PC-9 (cell line): ENCODE measurements at regions not wholly inside any gene's neighbourhood (a gene's known extent, or its start where the extent isn't known, plus 50 kb on each side); places are given as distances from the start of the nearest gene placed in this dataset.

Experiments
- BruUV-seq: library from RNA; stranded (reverse); fragments of 400-500 nt; replicated peaks from 2 replicates; lab custom pipeline; 2021; lab: Mats Ljungman, UMichigan
- CTCF ChIA-PET: fragments of 300-600 bp; sonication (Branson Sonifier 250); formaldehyde crosslinking; loops from one replicate; lab custom pipeline; 2022; ENCODE audit warnings: antibody characterized with exemption; lab: Charles Lee
- POLR2A ChIA-PET: fragments of 300-600 bp; sonication (Branson Sonifier 250); formaldehyde crosslinking; loops from one replicate; lab custom pipeline; 2022; ENCODE audit warnings: antibody characterized with exemption; ENCODE audit not compliant: unreplicated experiment; lab: Charles Lee
- DNase-seq, 2 experiments: peaks; one replicate each; pipeline versions ENCODE4 v3.0.0 to v3.0.0-alpha.2; 2015 to 2022; ENCODE audit warnings: mixed read lengths in 1 of 2
- H2AFZ ChIP-seq: fragments of 200-600 bp; sonication (generic); 2 replicates; pipeline ENCODE4 v1.8.1; 2017; ENCODE audit warnings: antibody characterized with exemption
- H3F3A ChIP-seq: fragments of 200-600 bp; sonication (generic); 2 replicates; pipeline ENCODE4 v1.8.1; 2017; ENCODE audit warnings: antibody characterized with exemption, mild to moderate bottlenecking, low read depth; ENCODE audit not compliant: insufficient read depth
- H3K27ac ChIP-seq: fragments of 200-600 bp; sonication (generic); 2 replicates; pipeline ENCODE4 v1.6.1; 2016; ENCODE audit warnings: mixed run types
- H3K27me3 ChIP-seq: fragments of 200-600 bp; sonication (generic); 2 replicates; pipeline ENCODE4 v1.6.1; 2016; ENCODE audit warnings: low read depth, mixed run types; ENCODE audit not compliant: insufficient read depth
- H3K36me3 ChIP-seq: fragments of 200-600 bp; sonication (generic); 2 replicates; pipeline ENCODE4 v1.6.1; 2016; ENCODE audit warnings: low read depth, mixed run types
- H3K4me1 ChIP-seq: fragments of 200-600 bp; sonication (generic); replicated peaks from 2 replicates; pipeline ENCODE4 v1.6.1; 2016; ENCODE audit warnings: mixed run types; ENCODE audit not compliant: insufficient read depth
- H3K4me2 ChIP-seq: fragments of 200-600 bp; sonication (generic); 2 replicates; pipeline ENCODE4 v1.6.1; 2017; ENCODE audit warnings: mixed run types
- H3K4me3 ChIP-seq: fragments of 200-600 bp; sonication (generic); 2 replicates; pipeline ENCODE4 v1.6.1; 2016; ENCODE audit warnings: mixed run types
- H3K79me2 ChIP-seq: fragments of 200-600 bp; sonication (generic); 2 replicates; pipeline ENCODE4 v1.6.1; 2017; ENCODE audit warnings: low read depth, mixed run types
- H3K9me2 ChIP-seq: fragments of 200-600 bp; sonication (generic); 2 replicates; pipeline ENCODE4 v1.8.1; 2017; ENCODE audit warnings: mild to moderate bottlenecking; ENCODE audit not compliant: insufficient read depth
- H3K9me3 ChIP-seq: fragments of 200-600 bp; sonication (generic); 2 replicates; pipeline ENCODE4 v1.8.1; 2016; ENCODE audit warnings: low read depth; ENCODE audit not compliant: insufficient read depth
- H4K20me1 ChIP-seq: fragments of 200-600 bp; sonication (generic); 2 replicates; pipeline ENCODE4 v1.8.1; 2017; ENCODE audit not compliant: insufficient read depth
- CTCF ChIP-seq: fragments of 200-600 bp; sonication (generic); conservative IDR thresholded peaks from 2 replicates; pipeline ENCODE4 v1.6.1; 2017; ENCODE audit warnings: mixed run types, antibody characterized with exemption, mild to moderate bottlenecking, moderate library complexity
- EZH2 ChIP-seq: fragments of 200-600 bp; sonication (generic); IDR thresholded peaks from 2 replicates; pipeline ENCODE4 v1.8.0; 2017; ENCODE audit warnings: antibody characterized with exemption, low read depth
- intact Hi-C: fragments of 100-400 bp; cut with micrococcal nuclease; formaldehyde crosslinking; loops from one replicate; pipeline ENCODE4 v1.10.0; 2022; ENCODE audit not compliant: unreplicated experiment

DNA sequence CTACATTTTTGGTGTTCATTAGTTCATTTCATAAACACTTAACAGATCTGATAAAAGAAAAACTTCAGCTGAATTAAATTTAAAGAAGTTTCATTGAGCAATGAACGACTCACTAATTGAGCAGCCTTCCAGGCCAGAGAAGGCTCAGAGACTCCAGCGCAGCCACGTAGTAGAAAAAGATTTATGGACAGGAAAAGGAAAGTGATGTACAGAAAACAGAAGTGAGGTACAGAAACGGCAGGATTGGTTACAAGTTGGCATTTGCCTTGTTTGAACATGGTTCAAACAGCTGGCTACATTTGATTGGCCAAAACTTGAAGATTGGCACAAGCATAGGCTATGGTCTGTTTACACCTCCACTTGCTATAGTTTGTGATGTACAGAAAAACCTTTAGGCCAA lies 166.3 kb upstream of the DTNBP1 start:
- BruUV-seq, result no TSS peak

DNA sequence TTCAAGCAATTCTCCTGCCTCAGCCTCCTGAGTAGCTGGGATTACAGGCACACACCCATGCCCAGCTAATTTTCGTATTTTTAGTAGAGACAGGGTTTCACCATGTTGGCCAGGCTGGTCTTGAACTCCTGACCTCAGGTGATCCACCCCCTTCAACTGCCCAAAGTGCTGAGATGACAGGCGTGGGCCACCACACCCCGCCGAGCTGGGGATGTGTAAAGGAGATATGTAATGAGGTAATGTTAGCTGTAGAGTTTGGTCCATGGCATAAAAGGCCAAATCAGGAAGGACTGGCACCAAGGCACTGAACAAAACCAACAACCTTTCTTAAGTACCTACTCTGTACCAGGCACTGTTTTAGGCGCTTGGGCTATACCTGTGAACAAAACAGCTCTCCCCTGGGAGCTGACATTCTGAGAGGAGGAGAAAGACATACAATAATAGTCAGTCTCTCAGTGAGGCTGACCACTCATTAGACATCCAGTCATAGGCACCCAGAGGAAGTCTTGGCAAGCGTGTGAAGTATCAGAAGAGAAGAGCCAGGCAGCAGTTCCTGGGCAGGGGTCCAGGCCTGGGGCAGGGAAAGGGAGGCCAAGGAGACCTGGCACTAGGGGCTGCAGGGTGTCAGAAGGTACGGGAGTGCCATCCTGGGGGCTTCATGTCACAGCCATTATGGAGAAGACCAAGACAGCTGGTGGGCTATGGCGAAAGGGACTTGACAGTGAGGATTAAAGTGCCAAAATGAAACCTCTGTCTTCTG lies 164.8 kb upstream of the DTNBP1 start:
- no peak overlapping the region for H3K27ac ChIP-seq
- H3K36me3 ChIP-seq, result no peaks in the 10 kb centered on the region
- no TSS peak for BruUV-seq
- no peaks in the 10 kb centered on the region for H4K20me1 ChIP-seq
- no peaks in the 10 kb centered on the region for H3K79me2 ChIP-seq
- no peaks in the 10 kb centered on the region for H3K9me2 ChIP-seq
- ChIA-PET POLR2A (interaction anchor here (0.6 kb wide), 1 partner anchor 74 kb away, joined by 14 read pairs; no protein-coding TSS in a partner anchor), CTCF (no interaction called here)
- H3K4me1 ChIP-seq, result no peaks in the 10 kb centered on the region
- no peak overlapping the region for H3K4me3 ChIP-seq
- no peak for DNase-seq
- H3K4me2 ChIP-seq, result no peak overlapping the region
- no peak for TF ChIP-seq CTCF
- TF ChIP-seq EZH2, result no peak
- peaks cover 84% of the 10 kb centered on the region for H3K27me3 ChIP-seq
- intact Hi-C loops, result no loop called here
- no peaks in the 10 kb centered on the region for H3F3A ChIP-seq
- no peaks in the 10 kb centered on the region for H3K9me3 ChIP-seq
- H2AFZ ChIP-seq, result no peak overlapping the region

More for the DNA sequence above, 166.3 kb upstream of the DTNBP1 start:
- TF ChIP-seq CTCF (no peak), EZH2 (no peak)
- no peak overlapping the region for H2AFZ ChIP-seq
- intact Hi-C loops, result no loop called here
- CTCF ChIA-PET, result no interaction called here
- no peaks in the 10 kb centered on the region for H3F3A ChIP-seq
- H3K9me2 ChIP-seq, result no peaks in the 10 kb centered on the region
- H3K4me2 ChIP-seq, result no peak overlapping the region
- DNase-seq, result no peak
- peaks cover 82% of the 10 kb centered on the region for H3K27me3 ChIP-seq
- H3K27ac ChIP-seq, result no peak overlapping the region
- POLR2A ChIA-PET, result no interaction called here
- no peaks in the 10 kb centered on the region for H3K36me3 ChIP-seq
- H4K20me1 ChIP-seq, result no peaks in the 10 kb centered on the region
- no peaks in the 10 kb centered on the region for H3K79me2 ChIP-seq
- H3K9me3 ChIP-seq, result no peaks in the 10 kb centered on the region
- no peaks in the 10 kb centered on the region for H3K4me1 ChIP-seq
- H3K4me3 ChIP-seq, result no peak overlapping the region

DNA sequence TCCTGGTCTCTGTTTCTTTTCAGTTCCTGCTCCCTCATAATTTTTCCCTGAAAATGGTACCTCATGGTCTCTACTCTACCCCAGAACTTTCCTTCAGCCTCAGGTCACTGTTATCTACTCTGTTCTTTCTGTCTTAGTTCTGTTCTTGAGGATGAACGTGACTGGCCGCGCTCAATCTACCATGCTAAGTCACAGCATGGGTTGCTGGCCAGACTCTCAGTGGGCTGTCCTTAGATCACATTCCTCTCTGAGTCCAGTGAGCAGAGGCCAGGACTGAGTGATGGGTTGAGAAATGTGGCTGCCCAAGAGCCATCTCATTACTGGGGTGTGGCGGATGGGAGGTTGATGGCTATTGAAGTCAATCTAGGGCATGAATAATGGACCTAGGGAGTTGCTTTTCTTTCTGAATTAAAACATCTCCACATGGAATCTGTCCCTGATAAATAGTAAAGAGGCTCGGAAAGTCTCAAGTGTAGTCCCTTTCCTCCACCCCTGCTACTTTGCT lies 164.0 kb upstream of the DTNBP1 start:
- H3K9me2 ChIP-seq, result no peaks in the 10 kb centered on the region
- no peak for DNase-seq
- intact Hi-C loops, result no loop called here
- H2AFZ ChIP-seq, result no peak overlapping the region
- H3F3A ChIP-seq, result no peaks in the 10 kb centered on the region
- POLR2A ChIA-PET, result no interaction called here
- H3K4me1 ChIP-seq, result no peaks in the 10 kb centered on the region
- peaks cover 91% of the 10 kb centered on the region for H3K27me3 ChIP-seq
- H3K9me3 ChIP-seq, result no peaks in the 10 kb centered on the region
- TF ChIP-seq EZH2, result no peak
- TF ChIP-seq CTCF, result no peak
- no TSS peak for BruUV-seq
- no peaks in the 10 kb centered on the region for H3K36me3 ChIP-seq
- no peaks in the 10 kb centered on the region for H3K79me2 ChIP-seq
- CTCF ChIA-PET, result no interaction called here
- no peak overlapping the region for H3K27ac ChIP-seq
- no peaks in the 10 kb centered on the region for H4K20me1 ChIP-seq
- H3K4me3 ChIP-seq, result no peak overlapping the region
- H3K4me2 ChIP-seq, result no peak overlapping the region
